IMR-90 (cell line): ENCODE measurements at regions not wholly inside any gene's neighbourhood (a gene's known extent, or its start where the extent isn't known, plus 50 kb on each side); places are given as distances from the start of the nearest gene placed in this dataset.

ENCODE experiments used
- BHLHE40 ChIP-seq: fragments of 150-350 bp; IDR thresholded peaks from 2 replicates; pipeline ENCODE4 v1.6.1; 2016; ENCODE audit warnings: mild to moderate bottlenecking, low read depth, low read length
- CEBPB ChIP-seq: IDR thresholded peaks from 2 replicates; pipeline ENCODE4 v1.6.1; 2012; ENCODE audit warnings: low read depth, low read length, improper control_type of control experiment
- MAFK ChIP-seq: IDR thresholded peaks from 2 replicates; pipeline ENCODE4 v1.6.1; 2012; ENCODE audit warnings: low read depth, low read length, improper control_type of control experiment
- MXI1 ChIP-seq: IDR thresholded peaks from 2 replicates; pipeline ENCODE4 v1.6.1; 2012; ENCODE audit warnings: low read depth, mild to moderate bottlenecking, low read length, moderate library complexity, borderline replicate concordance
- POLR2A ChIP-seq: IDR thresholded peaks from 2 replicates; pipeline ENCODE4 v1.6.1; 2012; ENCODE audit warnings: mild to moderate bottlenecking, low read depth, low read length
- RCOR1 ChIP-seq: IDR thresholded peaks from 2 replicates; pipeline ENCODE4 v1.6.1; 2012; ENCODE audit warnings: mild to moderate bottlenecking, low read length, improper control_type of control experiment; ENCODE audit not compliant: insufficient replicate concordance
- SMC3 ChIP-seq: fragments of 150-350 bp; IDR thresholded peaks from 2 replicates; pipeline ENCODE4 v1.6.1; 2016; ENCODE audit warnings: low read depth, mild to moderate bottlenecking, antibody characterized with exemption, low read length, moderate library complexity
- TF ChIP-seq, protein P1 (sequence below): conservative IDR thresholded peaks from 2 replicates; pipeline ENCODE4 v1.5.1; 2012; ENCODE audit warnings: mild to moderate bottlenecking, low read depth, low read length, improper control_type of control experiment

- TF ChIP-seq, protein P1, sequence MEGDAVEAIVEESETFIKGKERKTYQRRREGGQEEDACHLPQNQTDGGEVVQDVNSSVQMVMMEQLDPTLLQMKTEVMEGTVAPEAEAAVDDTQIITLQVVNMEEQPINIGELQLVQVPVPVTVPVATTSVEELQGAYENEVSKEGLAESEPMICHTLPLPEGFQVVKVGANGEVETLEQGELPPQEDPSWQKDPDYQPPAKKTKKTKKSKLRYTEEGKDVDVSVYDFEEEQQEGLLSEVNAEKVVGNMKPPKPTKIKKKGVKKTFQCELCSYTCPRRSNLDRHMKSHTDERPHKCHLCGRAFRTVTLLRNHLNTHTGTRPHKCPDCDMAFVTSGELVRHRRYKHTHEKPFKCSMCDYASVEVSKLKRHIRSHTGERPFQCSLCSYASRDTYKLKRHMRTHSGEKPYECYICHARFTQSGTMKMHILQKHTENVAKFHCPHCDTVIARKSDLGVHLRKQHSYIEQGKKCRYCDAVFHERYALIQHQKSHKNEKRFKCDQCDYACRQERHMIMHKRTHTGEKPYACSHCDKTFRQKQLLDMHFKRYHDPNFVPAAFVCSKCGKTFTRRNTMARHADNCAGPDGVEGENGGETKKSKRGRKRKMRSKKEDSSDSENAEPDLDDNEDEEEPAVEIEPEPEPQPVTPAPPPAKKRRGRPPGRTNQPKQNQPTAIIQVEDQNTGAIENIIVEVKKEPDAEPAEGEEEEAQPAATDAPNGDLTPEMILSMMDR = no peak
- TF ChIP-seq MAFK (no peak), SMC3 (no peak), POLR2A (no peak), BHLHE40 (no peak), RCOR1 (no peak), MXI1 (no peak), CEBPB (no peak)
Observed at GRCh38 chr7:76142861-76143260, 58.8 kb upstream of the SRRM3 start.
